ENCODE measurements at regions not wholly inside any gene's neighbourhood (a gene's known extent, or its start where the extent isn't known, plus 50 kb on each side); places are given as distances from the start of the nearest gene placed in this dataset.
"Not testable (repeated sequence)": the region's sequence is repeated elsewhere in the genome, so short reads cannot be mapped to it uniquely, and the experiment has no call there.

DNA sequence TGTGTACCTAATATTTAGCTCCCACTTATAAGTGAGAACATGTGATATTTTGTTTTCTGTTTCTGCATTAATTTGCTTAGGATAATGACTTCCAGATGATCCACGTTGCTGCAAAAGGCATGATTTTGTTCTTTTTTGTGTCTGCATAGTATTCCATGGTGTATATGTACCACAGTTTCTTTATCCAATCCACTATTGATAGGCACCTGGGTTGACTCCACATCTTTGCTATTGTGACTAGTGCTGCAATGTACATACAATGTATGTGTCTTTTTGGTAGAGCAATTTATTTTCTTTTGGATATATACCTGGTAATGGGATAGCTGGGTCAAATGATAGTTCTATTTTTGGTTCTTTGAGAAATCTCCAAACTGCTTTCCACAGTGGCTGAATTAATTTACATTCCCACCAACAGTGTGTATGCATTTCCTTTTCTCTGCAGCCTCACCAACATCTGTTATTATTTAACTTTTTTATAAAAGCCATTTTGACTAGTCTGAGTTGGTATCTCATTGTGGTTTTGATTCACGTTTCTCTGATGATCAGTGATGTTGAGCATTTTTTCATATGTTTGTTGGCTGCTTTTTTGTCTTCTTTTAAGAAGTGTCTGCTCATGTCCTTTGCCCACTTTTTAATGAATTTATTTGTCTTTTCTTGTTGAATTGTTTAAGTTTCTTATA lies 102.8 kb upstream of the GAS1 start:
- DNase-seq, result not testable (repeated sequence)

- DNase-seq, result no peak
These were observed 107.8 kb upstream of the GAS1 start for GRCh38 chr9:87054999-87055686.

DNA sequence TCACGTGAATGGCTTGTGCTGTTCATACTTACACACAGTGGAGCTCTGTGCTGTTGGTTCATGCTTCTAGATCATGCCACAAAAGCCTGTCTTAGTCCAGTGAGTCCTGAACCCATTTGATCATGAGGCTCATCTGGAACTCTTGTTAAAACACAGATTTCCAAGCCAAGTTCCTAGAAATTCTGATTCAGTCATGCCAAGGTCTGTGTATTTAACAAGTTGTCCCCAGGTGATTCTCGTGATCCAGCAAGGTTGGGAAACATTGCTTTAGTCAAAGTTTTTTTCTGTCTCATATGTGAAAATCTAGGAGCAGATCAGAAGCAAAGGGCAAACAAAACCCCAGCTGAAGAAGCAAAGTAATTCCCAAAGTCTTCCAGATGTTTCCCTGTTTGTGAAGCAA lies 112.5 kb upstream of the GAS1 start:
- DNase-seq, result no peak

GRCh38 chr9:87062746-87063145 lies 115.4 kb upstream of the GAS1 start:
- no peak for DNase-seq

GRCh38 chr9:87063246-87063645 lies 115.9 kb upstream of the GAS1 start:
- no peak for DNase-seq

DNA sequence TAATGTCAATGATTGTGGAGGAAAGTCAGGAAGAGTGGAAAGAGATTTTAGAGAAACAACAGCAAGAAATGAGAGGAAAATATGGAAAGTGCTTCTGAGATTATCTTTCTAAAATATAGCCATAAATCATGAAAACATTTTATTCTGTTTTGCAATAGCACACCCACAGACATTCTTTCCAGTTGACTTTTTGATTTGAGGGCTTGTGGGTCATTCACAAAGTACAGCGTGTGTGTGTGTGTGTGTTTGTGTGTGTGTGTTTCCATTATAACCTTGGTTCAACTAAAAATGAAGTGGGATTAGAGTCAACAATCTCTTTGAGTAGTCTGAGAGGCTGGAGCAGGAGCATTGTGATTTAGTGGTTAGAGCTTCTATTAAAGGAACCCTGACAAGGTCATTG lies 116.6 kb upstream of the GAS1 start:
- DNase-seq, result no peak

DNA sequence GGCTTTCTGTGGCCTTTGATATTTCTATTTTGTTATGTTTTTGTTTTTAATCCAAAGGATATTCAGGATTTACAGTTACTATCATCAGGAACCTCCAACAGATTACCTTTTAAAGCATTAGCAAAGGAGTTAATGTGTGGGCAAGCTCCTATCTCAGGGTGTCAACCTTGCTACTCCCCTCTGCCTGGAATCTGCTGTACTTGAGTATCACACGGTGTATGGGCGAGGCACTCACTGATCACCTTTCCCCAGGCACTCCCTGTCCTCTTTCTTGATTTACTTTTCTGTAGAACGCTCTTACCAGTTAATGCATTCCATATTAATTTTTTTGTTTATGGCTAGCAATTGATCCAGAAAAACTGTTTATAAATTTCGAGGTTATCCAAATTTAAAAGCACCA lies 117.0 kb upstream of the GAS1 start:
- DNase-seq, result no peak

GRCh38 chr9:87065981-87066380 lies 118.7 kb upstream of the GAS1 start:
- DNase-seq, result no peak

DNA sequence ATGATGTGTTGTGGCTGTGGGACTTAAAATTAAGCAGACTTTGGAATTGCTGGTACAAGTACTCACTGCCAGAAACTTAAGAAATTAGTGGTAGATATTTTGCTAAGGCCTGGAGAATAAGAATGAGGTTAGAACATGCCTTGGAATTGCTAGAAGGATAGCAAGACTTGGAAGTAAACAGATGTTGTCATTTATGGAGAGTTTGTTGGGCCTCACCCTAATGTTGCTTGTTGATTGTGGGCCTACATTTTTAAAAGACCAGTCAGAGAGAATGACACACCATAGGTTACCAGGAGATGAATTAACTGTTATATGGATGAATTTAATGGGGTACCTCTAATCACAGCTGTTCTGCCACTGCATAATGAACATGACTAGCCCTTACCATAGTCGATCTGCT lies 120.1 kb upstream of the GAS1 start:
- no peak for DNase-seq

DNA sequence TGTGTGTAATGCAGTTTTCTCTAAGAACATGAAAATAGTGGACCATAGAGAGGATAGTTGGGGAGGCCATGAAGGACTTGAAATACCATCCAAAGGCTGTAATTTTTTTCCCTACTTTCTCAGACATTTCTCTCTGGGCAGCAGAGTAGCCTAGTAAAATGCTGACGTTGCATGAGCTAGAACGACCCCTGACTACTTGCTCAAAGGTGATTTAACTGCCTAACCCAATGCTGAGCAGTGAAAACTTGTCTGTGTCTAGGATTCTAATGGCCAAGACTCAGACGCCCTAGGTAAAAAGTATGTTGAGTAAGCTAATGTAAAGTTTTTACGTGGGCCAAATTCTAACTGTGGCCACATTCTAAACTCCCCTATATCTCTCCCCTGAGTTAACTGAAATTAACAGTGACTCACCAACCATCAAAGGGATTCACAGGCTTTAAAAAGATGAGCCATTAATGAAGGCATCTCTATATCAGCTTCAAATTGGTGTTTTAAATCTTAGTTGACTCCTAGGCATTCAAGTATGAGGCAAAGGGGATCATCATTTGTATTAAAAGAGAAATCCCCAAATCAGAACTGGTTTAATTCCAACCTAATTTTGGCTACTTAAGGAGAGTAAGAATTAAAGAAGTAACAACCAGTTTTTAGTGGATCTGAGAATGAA lies 121.0 kb upstream of the GAS1 start:
- DNase-seq, result no peak

- DNase-seq, result no peak
These were observed 122.4 kb upstream of the GAS1 start for GRCh38 chr9:87069690-87070089.

- no peak for DNase-seq
These were observed 123.0 kb upstream of the GAS1 start for GRCh38 chr9:87070336-87070735.

DNA sequence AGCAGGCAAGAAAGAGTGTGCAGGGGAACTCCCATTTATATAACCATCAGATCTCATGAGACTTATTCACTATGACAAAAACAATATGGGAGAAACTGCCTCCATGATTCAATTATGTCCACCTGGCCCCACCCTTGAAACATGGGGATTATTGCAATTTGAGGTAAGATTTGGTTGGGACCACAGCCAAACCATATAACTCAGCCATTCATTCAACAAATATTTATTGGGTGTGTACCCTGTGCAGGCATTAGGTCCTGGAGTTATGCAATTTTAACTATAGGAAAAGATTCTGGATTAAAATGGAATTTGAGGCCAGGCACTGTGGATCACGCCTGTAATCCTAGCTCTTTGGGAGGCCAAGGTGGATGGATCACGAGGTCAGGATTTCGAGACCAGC lies 124.2 kb upstream of the GAS1 start:
- no peak for DNase-seq

DNA sequence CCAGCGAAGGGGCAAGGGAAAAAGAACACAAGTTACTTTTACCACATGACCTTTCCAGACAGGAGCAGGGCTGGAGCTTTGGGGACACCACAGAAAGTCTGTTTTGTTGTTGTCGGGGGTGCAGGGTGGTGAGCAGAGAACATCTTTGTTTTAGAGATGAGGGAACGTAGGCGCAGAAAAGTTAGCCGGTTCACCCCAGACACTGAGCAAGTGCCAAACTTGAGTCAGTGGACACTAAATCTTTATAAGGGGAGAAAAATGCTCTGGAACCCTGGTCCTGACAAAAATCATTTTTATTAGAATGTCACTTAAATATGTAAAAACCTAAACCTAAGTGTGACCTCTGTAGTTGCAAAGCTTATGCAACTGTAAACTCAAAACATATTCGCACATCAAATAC lies 126.4 kb upstream of the GAS1 start:
- DNase-seq, result no peak

GRCh38 chr9:87075537-87075936 lies 128.2 kb upstream of the GAS1 start:
- no peak for DNase-seq

GRCh38 chr9:87076825-87077224 lies 129.5 kb upstream of the GAS1 start:
- no peak for DNase-seq

GRCh38 chr9:87077986-87078385 lies 130.7 kb upstream of the GAS1 start:
- no peak for DNase-seq

GRCh38 chr9:87080512-87081264 lies 133.4 kb upstream of the GAS1 start:
- no peak for DNase-seq

DNA sequence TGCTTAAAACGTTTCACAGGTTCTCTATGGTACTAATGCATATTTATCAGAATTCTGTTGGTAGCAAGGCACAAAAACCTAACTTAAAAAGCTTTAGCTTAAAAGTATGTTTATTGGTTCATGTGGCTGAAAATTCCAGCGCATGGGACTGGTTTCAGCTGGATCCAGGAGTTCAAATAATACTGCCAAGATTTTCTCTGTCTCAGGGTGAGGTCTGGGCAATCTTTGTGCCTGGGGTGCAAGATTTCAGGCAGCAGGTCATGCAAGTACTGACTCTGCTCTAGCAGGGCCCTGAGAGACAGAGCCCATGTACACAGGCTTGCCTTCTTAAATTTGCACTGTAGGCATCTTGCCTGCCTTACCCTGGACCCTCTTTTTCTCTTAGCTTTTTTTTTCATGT lies 134.2 kb upstream of the GAS1 start:
- DNase-seq, result no peak

- no peak for DNase-seq
These were observed 136.7 kb upstream of the GAS1 start for GRCh38 chr9:87083986-87084385.

GRCh38 chr9:87084407-87084806 lies 137.1 kb upstream of the GAS1 start:
- no peak for DNase-seq

GRCh38 chr9:87085073-87085472 lies 137.8 kb upstream of the GAS1 start:
- no peak for DNase-seq

DNA sequence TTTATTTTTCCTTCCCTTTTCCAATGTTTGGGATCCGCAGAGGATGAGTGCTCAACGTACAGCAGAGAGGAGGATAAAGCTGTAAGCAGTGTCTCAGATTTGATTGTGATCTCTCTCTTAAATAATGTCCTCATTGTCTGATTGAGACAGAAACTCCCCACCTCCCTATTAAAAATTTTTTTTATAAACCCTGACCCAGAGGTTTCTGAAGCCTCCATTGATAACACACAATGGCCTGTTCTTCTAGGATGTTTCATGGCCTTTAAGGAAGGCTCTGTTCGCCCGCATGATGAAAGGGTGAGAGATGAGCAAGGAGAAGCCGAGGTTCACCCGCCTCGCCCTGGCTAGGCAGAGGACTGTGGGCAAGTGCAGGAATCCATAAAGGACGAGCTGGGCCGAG lies 138.2 kb upstream of the GAS1 start:
- DNase-seq, result no peak

Measured in occipital lobe (tissue), 1 donor.